Motor neuron (in vitro differentiated cells): ENCODE measurements at regions not wholly inside any gene's neighbourhood (a gene's known extent, or its start where the extent isn't known, plus 50 kb on each side); places are given as distances from the start of the nearest gene placed in this dataset.
A peak's percentile ranks its signal among the peaks of the same experiment; 100 is the strongest.

Experiments
- ATAC-seq, 8 experiments: fragments of 200-7000 bp; cut with Tn5 transposase; replicated peaks in 6 of 8; 2 replicates each; pipeline ENCODE4 v1.8.0; 2021; ENCODE audit warnings: mild to moderate bottlenecking in 8 of 8, moderate library complexity in 8 of 8
- H3K27ac ChIP-seq, 2 donors: fragments of 250-450 bp; sonication (Bioruptor Pico); 2 replicates each; pipeline ENCODE4 v1.9.0; 2021; ENCODE audit warnings: antibody characterized with exemption in 2 of 2, mild to moderate bottlenecking in 2 of 2, moderate library complexity in 1 of 2
- H3K4me1 ChIP-seq, 2 donors: fragments of 250-450 bp; sonication (Bioruptor Pico); replicated peaks in 1 of 2; 2 replicates each; pipeline ENCODE4 v1.6.1; 2021; ENCODE audit warnings: antibody characterized with exemption in 2 of 2, mild to moderate bottlenecking in 2 of 2, moderate library complexity in 1 of 2
- H3K4me3 ChIP-seq, 5 donors: fragments of 250-450 bp; sonication (Bioruptor Pico); 2 replicates each; pipeline ENCODE4 v1.9.0; 2021; ENCODE audit warnings: antibody characterized with exemption in 5 of 5, mild to moderate bottlenecking in 5 of 5, moderate library complexity in 4 of 5
- WGBS, 10 experiments: fragments of 450-650 bp; shearing (Covaris generic); methylation state at CpG; one replicate each; pipeline ENCODE4 v1.0.0; 2022; 5-methylcytosine and 5-hydroxymethylcytosine counted together
- in situ Hi-C, 9 experiments: fragments of 400-800 bp; cut with MboI; loops; one replicate each; pipeline ENCODE4 v1.15.0; 2021; ENCODE audit warnings: low sequenced_read_pairs in 9 of 9, low pct_unique_long_range_greater_than_20kb in 2 of 9; ENCODE audit not compliant: unreplicated experiment in 9 of 9

- in situ Hi-C loops: no loop called here
- Histone ChIP-seq H3K27ac (no peak overlapping the region), H3K4me3 (no peak overlapping the region), H3K4me1 (no peaks in the 10 kb centered on the region)
- 40 to 100% (median 90%) methylated on average over 1 to 7 of the region's 9 CpGs; no CpG with 5 or more reads in 1 of the 10 experiments for WGBS, 10 experiments
- no peak for ATAC-seq
Observed at GRCh38 chr9:557601-558201, 283.8 kb upstream of the DMRT1 start.

GRCh38 chr9:561427-561826 is 280.1 kb upstream of the DMRT1 start:
- in situ Hi-C loops: no loop called here
- peak in 4 of 8 experiments; percentile 34 to 80 (median 62) for ATAC-seq
- peaks cover 0 to 10% of the 10 kb centered on the region in 2 donors for H3K4me1 ChIP-seq
- 0 to 100% (median 79%) methylated on average over 1 of the region's 1 CpG; no CpG with 5 or more reads in 2 of the 10 experiments for WGBS, 10 experiments
- H3K4me3 ChIP-seq: no peak overlapping the region
- no peak overlapping the region for H3K27ac ChIP-seq

- 8 to 75% (median 33%) methylated on average over 1 of the region's 1 CpG; no CpG with 5 or more reads in 6 of the 10 experiments for WGBS, 10 experiments
- no peak overlapping the region for H3K4me3 ChIP-seq
- no peak overlapping the region for H3K27ac ChIP-seq
- H3K4me1 ChIP-seq: peaks cover 0 to 10% of the 10 kb centered on the region in 2 donors
- ATAC-seq: peak in 1 of 8 experiments; percentile 53
- in situ Hi-C loops: no loop called here
Observed at GRCh38 chr9:563200-563599, 278.3 kb upstream of the DMRT1 start.

GRCh38 chr9:565528-565927 is 276.0 kb upstream of the DMRT1 start:
- 40 to 97% (median 94%) methylated on average over 2 to 6 of the region's 6 CpGs; no CpG with 5 or more reads in 2 of the 10 experiments for WGBS, 10 experiments
- no peak for ATAC-seq
- no peak overlapping the region for H3K4me3 ChIP-seq
- no peak overlapping the region for H3K27ac ChIP-seq
- in situ Hi-C loops: no loop called here
- peaks cover 0 to 10% of the 10 kb centered on the region in 2 donors for H3K4me1 ChIP-seq

GRCh38 chr9:567128-567746 is 274.3 kb upstream of the DMRT1 start:
- Histone ChIP-seq H3K27ac (no peak overlapping the region), H3K4me3 (no peak overlapping the region), H3K4me1 (peaks cover 0 to 10% of the 10 kb centered on the region in 2 donors)
- no peak for ATAC-seq
- in situ Hi-C loops: no loop called here
- WGBS, 10 experiments: 7 to 100% (median 87%) methylated on average over 2 to 4 of the region's 4 CpGs

GRCh38 chr9:567747-568305 is 273.7 kb upstream of the DMRT1 start:
- ATAC-seq: no peak
- in situ Hi-C loops: no loop called here
- WGBS, 10 experiments: 0 to 100% (median 60%) methylated on average over 1 to 3 of the region's 3 CpGs; no CpG with 5 or more reads in 1 of the 10 experiments
- Histone ChIP-seq H3K4me1 (peaks cover 0 to 10% of the 10 kb centered on the region in 2 donors), H3K4me3 (no peak overlapping the region), H3K27ac (no peak overlapping the region)

GRCh38 chr9:569296-569695 is 272.2 kb upstream of the DMRT1 start:
- Histone ChIP-seq H3K4me1 (peaks cover 10 to 11% of the 10 kb centered on the region in 2 donors), H3K27ac (no peak overlapping the region), H3K4me3 (no peak overlapping the region)
- no peak for ATAC-seq
- 27 to 100% (median 92%) methylated on average over 1 to 3 of the region's 3 CpGs; no CpG with 5 or more reads in 1 of the 10 experiments for WGBS, 10 experiments
- in situ Hi-C loops: no loop called here

- ATAC-seq: no peak
- H3K4me3 ChIP-seq: no peak overlapping the region
- 0 to 100% (median 68%) methylated on average over 1 to 5 of the region's 5 CpGs; no CpG with 5 or more reads in 2 of the 10 experiments for WGBS, 10 experiments
- in situ Hi-C loops: no loop called here
- H3K4me1 ChIP-seq: peaks cover 14 to 15% of the 10 kb centered on the region in 2 donors
- H3K27ac ChIP-seq: no peak overlapping the region
Observed at GRCh38 chr9:570187-570586, 271.3 kb upstream of the DMRT1 start.

- ATAC-seq: peak in 6 of 8 experiments; percentile 32 to 91 (median 82)
- H3K4me3 ChIP-seq: no peak overlapping the region
- 0 to 80% (median 65%) methylated on average over 1 to 3 of the region's 3 CpGs for WGBS, 10 experiments
- H3K27ac ChIP-seq: no peak overlapping the region
- in situ Hi-C loops: no loop called here
- H3K4me1 ChIP-seq: peaks cover 14 to 15% of the 10 kb centered on the region in 2 donors
Observed at GRCh38 chr9:571066-571465, 270.4 kb upstream of the DMRT1 start.

- 10 to 100% (median 54%) methylated on average over 1 to 2 of the region's 2 CpGs; no CpG with 5 or more reads in 2 of the 10 experiments for WGBS, 10 experiments
- H3K27ac ChIP-seq: no peak overlapping the region
Observed at GRCh38 chr9:571741-572140, 269.8 kb upstream of the DMRT1 start.

GRCh38 chr9:573691-574410 is 267.6 kb upstream of the DMRT1 start:
- Histone ChIP-seq H3K27ac (no peak overlapping the region), H3K4me3 (no peak overlapping the region), H3K4me1 (peaks cover 14 to 15% of the 10 kb centered on the region in 2 donors)
- WGBS, 10 experiments: 17 to 77% (median 56%) methylated on average over 2 to 9 of the region's 10 CpGs; no CpG with 5 or more reads in 2 of the 10 experiments
- in situ Hi-C loops: no loop called here
- ATAC-seq: peak in 5 of 8 experiments; percentile 24 to 67 (median 47)

More at GRCh38 chr9:571741-572140, 269.8 kb upstream of the DMRT1 start:
- Histone ChIP-seq H3K4me1 (peaks cover 14 to 15% of the 10 kb centered on the region in 2 donors), H3K4me3 (no peak overlapping the region)
- no peak for ATAC-seq
- in situ Hi-C loops: no loop called here

- in situ Hi-C loops: no loop called here
- ATAC-seq: no peak
- Histone ChIP-seq H3K27ac (no peak overlapping the region), H3K4me3 (no peak overlapping the region), H3K4me1 (peaks cover 14 to 15% of the 10 kb centered on the region in 2 donors)
- 33 to 100% (median 100%) methylated on average over 1 of the region's 1 CpG; no CpG with 5 or more reads in 5 of the 10 experiments for WGBS, 10 experiments
Observed at GRCh38 chr9:575139-575538, 266.4 kb upstream of the DMRT1 start.
